ENCODE measurements at regions not wholly inside any gene's neighbourhood (a gene's known extent, or its start where the extent isn't known, plus 50 kb on each side); places are given as distances from the start of the nearest gene placed in this dataset.

GRCh38 chr9:89715881-89716280 lies 111.1 kb downstream of the GADD45G start:
- no peak for ATAC-seq
- no peak for DNase-seq
- intact Hi-C loops (cut with DNase I) = no loop called here

GRCh38 chr9:89716559-89716958 lies 111.7 kb downstream of the GADD45G start:
- intact Hi-C loops (cut with DNase I) = no loop called here
- DNase-seq (no peak), ATAC-seq (no peak)

- ATAC-seq = peak in 1 of 2 donors; percentile 55
- no peak for DNase-seq
- intact Hi-C loops (cut with DNase I) = no loop called here
Observed at GRCh38 chr9:89718176-89718575, 113.4 kb downstream of the GADD45G start.

DNA sequence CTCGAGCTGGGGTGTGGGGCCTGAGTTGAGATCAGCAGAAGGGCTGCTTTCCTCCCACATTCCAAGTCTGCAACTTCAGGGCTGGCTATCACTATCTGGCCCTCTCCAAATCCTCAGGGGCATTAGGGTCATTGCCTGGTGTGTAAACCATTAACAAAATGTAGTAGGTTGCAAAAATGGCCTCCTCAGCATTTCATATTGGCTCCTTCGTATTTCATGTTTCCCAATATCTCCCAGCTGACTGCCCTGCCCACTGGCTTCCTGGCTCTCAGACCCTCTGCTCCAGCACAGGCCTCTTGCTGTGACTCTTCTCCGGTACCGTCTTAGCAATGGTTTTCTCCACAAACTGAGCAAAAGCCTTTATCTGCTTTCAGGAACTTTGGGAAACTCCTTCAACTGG lies 113.8 kb downstream of the GADD45G start:
- intact Hi-C loops (cut with DNase I) = no loop called here
- DNase-seq (no peak), ATAC-seq (peak in 1 of 2 donors; percentile 44)

DNA sequence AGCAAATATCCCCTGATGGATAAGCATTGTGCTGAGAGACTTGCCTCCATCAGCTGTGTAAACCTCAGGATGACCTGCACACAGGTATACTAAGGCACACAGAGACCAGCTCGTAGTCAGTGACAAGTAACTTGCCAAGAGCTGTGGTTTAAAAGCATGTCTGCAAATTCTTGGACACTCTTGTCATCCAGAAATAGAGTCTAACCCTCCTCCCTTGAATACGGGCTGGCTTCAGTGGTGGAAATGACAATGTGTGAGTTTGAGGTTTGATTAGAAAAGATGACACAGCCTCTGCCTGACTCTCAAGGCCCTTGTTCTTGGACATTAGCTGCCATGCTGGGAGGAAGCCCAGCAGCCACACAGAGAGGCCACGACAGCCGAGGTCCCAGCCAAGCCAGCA lies 114.4 kb downstream of the GADD45G start:
- intact Hi-C loops (cut with DNase I) = no loop called here
- ATAC-seq (peak; percentile 38 to 73), DNase-seq (no peak)

GRCh38 chr9:89720696-89721175 lies 115.9 kb downstream of the GADD45G start:
- peak in 1 of 2 donors; percentile 64 for ATAC-seq
- DNase-seq = no peak
- intact Hi-C loops (cut with DNase I) = no loop called here

DNA sequence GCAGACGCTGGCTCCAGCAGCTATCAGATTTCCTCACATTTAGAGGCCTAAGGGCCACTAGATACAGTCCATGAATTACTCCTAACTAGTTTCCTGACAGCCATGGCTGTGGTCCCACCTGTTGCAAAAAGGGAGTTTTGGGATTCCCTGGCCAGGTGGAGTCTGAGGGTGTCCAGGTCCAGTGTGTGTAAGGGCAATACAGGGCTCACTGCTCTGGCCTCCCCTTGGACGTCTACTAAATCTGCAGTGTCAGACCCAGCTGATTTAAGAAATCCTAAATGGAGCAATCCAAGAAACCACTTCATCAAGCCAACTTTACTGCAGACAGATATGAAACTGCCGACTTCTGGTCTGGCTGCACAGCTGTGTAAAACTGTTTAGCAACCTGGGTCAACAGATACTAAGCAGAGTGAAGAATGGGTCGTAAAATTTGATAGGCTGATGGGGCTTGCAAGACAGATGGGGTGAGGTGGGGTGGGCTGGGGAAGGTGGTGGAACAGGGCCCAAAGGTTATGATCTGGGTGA lies 116.4 kb downstream of the GADD45G start:
- no peak for DNase-seq
- peak; percentile 26 to 57 for ATAC-seq

DNA sequence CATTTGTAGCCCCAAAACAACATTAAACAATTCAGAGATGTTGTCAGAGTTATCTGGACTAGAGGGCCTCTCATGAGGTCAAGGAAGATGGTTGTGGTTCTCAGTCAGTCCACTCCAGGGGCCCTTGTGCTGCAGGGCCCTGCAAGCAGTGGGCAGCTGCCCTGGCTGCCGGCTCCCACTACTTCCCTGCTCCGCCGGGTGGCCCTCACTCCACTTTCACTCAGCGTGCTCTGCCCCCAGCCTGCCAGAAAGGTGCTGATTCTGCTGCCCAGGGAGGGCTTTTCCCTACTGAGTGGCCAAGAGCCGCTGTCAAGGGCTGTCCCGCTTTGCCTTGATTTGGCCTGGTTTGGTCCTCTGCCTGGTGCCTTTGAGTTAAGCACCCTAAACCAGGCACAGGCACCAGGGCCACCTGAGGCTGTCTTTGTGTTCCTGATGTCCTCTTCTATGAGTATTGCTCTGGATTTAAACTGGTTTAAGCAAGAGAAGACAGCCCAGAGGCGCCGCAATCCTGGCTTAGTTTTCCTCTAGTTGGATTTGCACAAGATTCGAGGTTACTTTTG lies 117.2 kb downstream of the GADD45G start:
- DNase-seq (no peak), ATAC-seq (no peak)
- intact Hi-C loops (cut with DNase I) = no loop called here

More for the DNA sequence above, 116.4 kb downstream of the GADD45G start:
- intact Hi-C loops (cut with DNase I) = no loop called here

GRCh38 chr9:89722712-89723111 lies 117.9 kb downstream of the GADD45G start:
- no peak for ATAC-seq
- intact Hi-C loops (cut with DNase I) = no loop called here
- DNase-seq = no peak

GRCh38 chr9:89723469-89724100 lies 118.8 kb downstream of the GADD45G start:
- ATAC-seq = no peak
- intact Hi-C loops (cut with DNase I) = no loop called here

GRCh38 chr9:89724659-89725058 lies 119.8 kb downstream of the GADD45G start:
- intact Hi-C loops (cut with DNase I) = no loop called here
- no peak for ATAC-seq
- DNase-seq = no peak

More at GRCh38 chr9:89723469-89724100, 118.8 kb downstream of the GADD45G start:
- DNase-seq = no peak

DNA sequence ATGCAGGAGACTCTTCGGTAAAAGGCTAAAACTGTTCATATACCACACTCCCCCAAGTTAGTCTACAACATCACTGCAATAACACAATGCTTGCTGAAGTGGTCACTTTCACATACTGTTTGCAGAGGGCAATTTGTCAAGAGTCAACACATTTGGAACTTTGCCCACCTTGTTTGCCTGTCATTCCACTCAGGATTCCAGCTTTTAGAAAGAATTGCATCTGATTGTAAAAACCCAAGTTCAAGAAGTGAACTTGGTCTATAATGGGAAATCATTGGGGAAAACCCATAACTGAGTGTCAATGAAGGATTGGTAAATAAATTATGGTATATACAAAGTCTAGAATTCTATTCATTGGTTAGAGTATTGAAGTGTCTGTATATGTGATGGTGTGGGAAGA lies 120.5 kb downstream of the GADD45G start:
- intact Hi-C loops (cut with DNase I) = no loop called here
- DNase-seq (no peak), ATAC-seq (no peak)

DNA sequence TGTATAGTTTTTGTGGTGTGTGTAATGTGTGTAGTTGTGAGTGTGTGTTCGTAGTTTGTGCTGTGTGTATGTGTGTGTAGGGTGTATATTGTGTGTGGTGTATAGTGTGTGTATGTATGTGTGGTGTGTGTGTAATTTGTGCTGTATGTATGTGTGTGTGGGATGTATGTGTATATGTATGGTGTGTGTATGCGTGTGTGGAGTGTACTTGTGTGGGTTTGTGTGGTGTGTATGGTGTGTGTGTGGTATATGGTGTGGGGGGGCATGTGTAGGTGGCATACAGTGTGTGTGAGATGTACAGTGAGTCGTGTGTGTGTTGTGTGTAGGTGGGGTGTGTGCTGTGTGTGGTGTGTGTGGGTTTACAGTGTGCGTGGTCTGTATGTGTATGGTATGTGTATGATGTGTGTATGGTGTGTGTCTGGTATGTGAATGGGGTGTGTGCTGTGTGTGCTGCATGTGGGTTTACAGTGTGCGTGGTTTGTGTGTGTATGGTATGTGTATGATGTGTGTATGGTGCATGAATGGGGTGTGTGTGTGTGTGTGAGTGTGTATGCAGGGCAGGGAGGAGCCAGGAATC lies 125.2 kb downstream of the GADD45G start:
- intact Hi-C loops (cut with DNase I) = loop anchor here in 1 of 2 donors (5.0 kb wide), 3 partner anchors 48 to 367 kb away; no protein-coding TSS in a partner anchor
- no peak for DNase-seq
- ATAC-seq = no peak

DNA sequence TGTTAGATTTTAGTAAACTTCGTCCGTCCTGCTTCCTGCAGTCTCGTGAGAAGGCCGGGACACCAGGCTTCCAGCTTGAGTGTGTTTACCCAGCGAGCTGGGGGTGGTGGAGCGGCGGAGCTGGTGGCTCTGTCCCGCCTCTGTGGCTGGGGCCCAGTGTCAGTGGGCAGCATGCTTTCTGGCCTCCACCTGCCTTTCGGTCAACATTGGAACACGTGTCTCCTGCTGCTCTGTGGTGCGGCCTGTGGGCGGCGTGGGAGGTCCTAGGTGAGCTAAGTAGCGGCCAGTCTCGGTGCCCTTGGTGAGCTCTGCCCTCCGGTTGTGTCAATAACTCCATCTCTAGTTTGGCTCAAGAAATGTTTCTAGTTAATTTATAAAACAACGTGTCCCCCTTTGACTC lies 125.9 kb downstream of the GADD45G start:
- DNase-seq (no peak), ATAC-seq (no peak)
- intact Hi-C loops (cut with DNase I) = loop anchor here in 1 of 2 donors (5.0 kb wide), 3 partner anchors 48 to 367 kb away; no protein-coding TSS in a partner anchor

DNA sequence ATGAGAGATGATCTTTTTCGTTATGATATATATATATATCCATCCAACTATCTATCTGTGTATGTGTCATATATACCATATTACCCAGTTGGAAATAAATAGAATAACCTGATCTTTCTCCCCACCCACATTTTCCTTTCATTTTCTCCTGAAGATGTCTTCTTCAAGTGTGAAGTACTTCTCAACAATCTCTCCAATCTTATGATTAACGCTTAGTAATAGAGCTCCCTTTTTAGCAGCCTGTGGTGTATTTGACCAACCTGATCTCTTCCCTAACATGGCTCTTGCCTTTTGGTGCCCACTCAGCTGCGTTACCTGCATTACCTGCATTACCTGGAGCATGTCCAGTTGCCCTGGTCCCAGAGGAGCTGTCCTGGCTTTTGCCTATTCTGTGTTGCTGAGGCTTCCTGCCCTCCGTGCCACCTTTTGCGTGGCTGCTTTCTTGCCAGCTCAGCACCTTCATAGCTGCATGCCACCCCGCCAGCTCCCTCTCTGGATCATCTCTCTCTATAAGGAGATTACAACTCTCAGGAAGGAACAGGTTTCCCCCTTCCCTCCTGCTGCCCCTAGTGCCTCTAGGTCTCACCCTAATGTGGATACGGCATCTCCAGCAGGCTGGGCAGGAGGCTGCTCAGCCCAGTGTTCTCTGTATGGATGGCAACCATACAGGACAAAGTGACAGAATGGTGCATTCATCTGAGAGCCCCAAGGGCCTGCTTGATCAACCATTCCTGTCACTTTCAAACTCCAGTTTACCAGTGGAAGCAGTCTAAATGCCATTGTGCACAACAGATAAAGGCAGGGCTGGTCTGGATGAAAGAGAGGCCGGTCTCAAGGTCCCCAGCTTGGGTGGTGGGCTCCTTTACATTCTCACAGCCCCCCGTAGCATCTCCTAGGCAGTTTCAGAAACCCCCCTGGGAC lies 126.7 kb downstream of the GADD45G start:
- intact Hi-C loops (cut with DNase I) = loop anchor here in 1 of 2 donors (5.0 kb wide), 3 partner anchors 49 to 366 kb away; no protein-coding TSS in a partner anchor
- DNase-seq = no peak
- ATAC-seq = no peak

DNA sequence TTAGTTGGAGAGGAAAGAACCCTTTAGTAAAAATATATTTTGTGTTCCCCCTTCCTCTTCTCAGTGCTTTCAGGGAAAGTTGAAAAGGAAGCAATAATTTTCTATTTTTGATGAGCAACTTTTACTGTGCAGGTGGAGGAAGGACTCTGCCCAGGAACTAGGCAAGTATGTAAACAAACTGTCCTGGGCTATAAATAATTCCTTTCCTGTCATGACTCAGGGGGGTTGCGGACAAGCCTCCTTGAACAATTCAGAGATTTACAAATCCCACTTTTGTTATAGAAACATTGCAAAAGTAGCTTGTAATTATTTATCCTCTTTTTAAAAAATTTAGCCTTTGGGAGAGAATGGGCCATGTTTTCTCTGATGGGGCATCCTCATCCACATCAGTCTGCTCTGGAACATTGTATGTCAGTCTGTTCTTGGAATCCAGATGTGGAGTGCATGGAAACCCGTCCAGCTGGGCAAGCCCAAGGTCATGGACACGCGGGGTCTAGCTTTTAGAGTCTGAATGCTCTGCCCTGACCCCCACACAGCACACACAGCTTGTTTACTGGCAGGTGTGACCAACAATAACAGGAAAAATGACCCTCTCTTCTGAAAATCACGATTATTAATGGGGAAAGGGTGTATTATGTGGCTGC lies 127.6 kb downstream of the GADD45G start:
- DNase-seq (no peak), ATAC-seq (peak in 1 of 2 donors; percentile 33)
- intact Hi-C loops (cut with DNase I) = loop anchor here in 1 of 2 donors (5.0 kb wide), 3 partner anchors 50 to 365 kb away; no protein-coding TSS in a partner anchor

DNA sequence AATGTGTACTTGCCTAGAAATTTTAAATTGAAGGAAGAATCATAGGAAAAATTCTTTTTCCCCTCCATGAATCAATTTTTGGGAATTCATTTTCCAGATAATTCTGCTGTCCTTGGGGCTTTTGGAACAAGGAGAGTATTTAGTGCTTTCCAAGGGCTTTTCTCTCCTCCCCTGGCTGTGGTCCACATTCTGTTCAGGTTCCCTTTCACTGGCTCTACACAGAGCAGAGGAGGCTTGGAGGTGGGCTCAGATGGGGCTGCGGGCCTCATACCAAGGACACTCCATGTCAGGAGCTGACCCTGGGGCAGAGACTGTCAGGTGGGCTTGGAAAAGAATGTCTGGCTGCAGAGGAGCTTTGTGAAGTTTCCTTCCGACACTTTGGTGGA lies 128.1 kb downstream of the GADD45G start:
- no peak for ATAC-seq
- no peak for DNase-seq
- intact Hi-C loops (cut with DNase I) = loop anchor here in 1 of 2 donors (5.0 kb wide), 3 partner anchors 51 to 364 kb away; no protein-coding TSS in a partner anchor

- DNase-seq (peak; percentile 41), ATAC-seq (peak in 1 of 2 donors; percentile 12)
- intact Hi-C loops (cut with DNase I) = loop anchor here in 1 of 2 donors (5.0 kb wide), 4 partner anchors 52 to 363 kb away; no protein-coding TSS in a partner anchor
Observed at GRCh38 chr9:89734600-89735041, 129.8 kb downstream of the GADD45G start.
